ENCODE measurements at regions not wholly inside any gene's neighbourhood (a gene's known extent, or its start where the extent isn't known, plus 50 kb on each side); places are given as distances from the start of the nearest gene placed in this dataset.

DNA sequence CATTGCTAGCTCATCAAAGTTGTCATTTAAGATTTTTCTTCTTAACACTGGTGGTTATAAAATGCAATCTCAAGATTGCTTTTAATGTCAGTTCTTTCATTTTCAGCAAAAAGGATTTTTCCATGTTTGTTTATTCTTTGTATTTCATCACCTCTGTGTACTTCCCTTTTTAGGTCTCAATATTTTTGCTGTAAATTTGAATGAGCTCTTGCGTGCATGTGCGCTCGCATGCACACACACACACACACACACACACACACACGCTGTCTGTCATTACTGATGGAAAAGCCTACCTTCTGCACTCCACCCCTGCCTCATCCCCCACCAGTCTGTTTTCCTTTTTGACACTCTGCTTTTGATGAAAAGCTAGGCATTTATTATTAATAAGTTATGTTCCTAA is 85.3 kb upstream of the FYN start:
- DNase-seq (ENCODE audit: low spot score), result no peak

DNA sequence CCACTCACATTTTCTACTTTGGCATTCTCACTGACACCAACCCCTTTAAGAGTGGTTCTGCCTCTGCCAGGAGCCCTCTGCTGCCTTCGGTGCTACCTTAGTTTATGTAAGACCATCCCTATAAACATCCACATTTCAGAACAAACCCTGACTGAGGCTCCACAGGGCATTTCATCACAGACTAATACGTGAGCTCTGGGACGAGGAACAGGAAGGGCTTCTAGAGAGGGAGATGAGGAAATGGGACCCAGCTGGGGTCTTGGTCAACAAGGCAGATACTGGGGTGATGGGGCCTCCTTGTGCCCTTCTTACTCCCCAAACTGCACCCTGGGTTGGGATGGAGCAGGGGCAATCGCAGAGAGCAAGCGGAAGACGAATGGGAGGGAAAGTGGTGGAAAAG is 86.5 kb upstream of the FYN start:
- DNase-seq (ENCODE audit: low spot score), result no peak

DNA sequence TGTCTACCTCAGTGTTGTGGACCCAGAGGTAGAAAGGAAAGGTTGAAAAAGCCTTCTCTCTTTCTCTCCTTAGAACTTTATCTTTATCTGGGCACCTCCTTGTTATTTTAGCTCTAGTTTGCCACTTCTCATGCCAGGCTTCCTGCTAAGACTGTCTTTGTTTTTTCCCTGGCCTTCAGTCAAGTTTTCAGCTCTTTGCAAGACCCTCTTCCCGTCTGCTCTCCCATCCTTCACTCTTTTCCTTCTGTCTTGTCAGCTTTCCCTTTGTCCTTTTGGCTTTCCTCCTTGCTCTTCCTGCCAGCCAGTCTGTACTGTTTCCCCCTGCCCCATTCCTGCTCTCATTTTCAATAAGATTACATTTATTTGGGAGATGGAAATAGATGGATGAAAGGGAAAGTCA is 86.8 kb upstream of the CCN6 start:
- DNase-seq (ENCODE audit: low spot score), result no peak

DNA sequence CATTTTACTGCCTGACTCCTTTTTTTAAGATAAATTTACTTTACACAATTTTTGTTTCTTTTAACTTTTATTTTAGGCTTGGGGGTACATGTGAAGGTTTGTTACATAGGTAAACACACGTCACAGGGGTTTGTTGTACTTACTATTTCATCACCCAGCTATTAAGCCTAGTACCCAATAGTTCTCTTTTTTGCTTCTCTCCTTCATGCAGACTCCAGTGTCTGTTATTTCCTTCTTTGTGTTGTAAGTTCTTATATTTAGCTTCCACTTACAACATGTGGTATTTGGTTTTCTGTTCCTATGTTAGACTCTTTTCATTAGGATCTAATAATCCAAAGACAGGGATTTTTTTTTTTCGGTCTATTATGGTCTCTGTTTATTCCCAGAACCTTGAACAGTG is 83.5 kb upstream of the CCN6 start:
- peak; percentile 28 for DNase-seq (ENCODE audit: low spot score)

DNA sequence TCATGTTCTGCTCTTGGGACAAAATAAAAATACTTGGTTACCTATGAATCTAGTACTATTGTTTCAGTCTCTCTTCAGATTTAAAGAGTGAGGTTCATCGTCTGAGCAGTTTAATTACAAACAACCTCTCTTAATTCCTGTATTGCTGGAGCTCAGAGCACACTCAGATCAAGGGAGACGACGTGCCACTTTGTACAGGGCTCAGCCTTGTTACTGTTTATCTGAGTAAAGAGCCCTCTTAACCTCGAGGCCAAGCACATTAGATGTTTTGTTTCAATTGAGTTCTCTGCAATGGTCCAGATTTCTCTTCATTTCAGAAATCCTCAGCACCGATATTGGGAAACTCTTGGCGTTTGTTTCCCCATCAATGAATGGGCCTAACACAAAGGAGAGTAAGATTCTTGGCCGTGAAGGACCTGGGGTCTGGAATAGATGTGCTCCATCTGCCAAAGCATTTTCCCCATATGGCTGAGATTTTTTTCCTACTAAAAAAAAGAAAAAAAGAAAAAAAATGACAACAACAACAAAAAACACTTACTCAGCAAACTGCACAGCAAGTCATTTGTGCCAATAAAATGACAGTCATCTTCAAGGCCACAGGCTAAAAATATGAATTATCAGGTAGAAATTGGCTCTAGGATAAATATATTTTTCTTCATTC is 82.6 kb upstream of the CCN6 start:
- DNase-seq (ENCODE audit: low spot score), result no peak

DNA sequence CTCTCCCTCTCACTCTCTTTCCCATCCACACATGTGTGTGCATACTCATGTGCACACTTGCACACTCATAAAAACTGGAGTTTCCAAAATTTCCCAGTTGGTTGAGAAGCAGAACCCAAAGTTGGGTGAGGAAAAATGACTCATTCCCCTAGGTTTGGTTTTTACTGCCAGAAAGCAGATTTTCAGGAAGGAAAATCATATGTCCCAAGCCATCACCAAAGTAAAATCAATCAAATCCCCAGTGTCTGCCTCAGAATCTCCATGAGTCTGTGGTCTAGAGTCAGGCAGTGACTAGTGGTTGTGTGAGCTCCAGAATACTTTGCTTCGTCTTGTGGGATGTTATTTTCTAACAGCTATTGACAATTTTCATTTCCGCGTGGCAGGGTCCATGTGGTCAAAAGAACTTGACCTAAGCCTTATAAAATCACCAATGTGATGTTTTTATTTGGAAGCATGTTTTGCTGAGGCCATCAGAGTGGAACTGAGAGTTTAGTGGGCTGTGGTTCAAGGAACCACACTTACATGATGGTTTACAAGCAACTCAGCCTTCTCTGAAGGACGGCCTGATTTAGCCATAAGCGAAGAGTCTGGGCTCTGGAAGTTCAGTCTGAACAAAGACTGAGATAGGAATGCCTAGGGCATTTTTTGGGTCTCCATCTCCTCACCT is 81.9 kb upstream of the CCN6 start:
- DNase-seq (ENCODE audit: low spot score), result no peak

DNA sequence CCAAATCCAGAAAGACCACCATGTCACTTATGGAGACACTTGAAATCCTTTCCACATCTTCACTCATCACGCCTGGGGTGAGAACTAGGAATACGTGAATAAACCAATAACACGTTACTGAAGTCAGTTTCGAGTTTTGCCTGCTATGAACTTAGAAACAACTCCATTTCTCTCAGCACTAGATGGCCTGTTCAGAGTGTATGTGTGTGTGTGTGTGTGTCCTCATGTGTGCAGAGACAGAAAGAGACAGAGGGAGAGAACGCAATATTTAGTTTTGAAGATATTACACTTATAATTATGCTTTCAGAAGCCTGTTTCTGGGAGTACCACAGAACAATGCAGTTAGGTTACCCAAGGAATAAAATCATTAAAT is 81.2 kb upstream of the CCN6 start:
- DNase-seq (ENCODE audit: low spot score), result no peak

DNA sequence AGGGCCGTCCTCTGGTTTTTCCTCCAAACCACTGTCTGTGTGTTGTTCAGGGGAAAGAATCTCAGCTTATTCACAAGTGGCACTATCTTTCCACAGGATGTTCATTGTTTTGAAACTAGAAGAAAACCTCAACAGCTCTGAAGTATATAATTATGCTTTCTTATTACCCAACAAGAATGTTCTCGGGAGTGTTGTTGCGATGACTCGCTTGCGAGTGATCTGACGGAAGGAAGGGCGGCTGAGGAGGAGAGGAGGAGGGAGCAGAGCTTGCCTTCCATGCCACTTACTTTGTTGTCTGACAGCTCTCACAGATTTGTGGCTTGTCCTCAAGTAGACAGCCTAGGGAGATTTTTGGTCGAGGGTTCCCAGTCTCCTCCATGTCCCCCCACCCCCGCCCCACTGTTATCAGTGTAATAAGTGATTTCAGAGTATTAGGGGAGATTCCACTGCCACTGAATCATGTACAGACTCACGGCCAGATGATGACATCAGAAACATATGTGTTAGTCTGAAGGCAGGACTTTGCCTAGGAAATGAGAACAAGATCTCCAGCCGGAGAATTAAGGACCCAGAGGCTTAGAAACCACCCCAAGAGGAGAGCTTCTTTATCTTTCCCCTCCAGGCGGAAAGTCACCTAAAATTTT is 80.7 kb upstream of the CCN6 start:
- no peak for DNase-seq (ENCODE audit: low spot score)

DNA sequence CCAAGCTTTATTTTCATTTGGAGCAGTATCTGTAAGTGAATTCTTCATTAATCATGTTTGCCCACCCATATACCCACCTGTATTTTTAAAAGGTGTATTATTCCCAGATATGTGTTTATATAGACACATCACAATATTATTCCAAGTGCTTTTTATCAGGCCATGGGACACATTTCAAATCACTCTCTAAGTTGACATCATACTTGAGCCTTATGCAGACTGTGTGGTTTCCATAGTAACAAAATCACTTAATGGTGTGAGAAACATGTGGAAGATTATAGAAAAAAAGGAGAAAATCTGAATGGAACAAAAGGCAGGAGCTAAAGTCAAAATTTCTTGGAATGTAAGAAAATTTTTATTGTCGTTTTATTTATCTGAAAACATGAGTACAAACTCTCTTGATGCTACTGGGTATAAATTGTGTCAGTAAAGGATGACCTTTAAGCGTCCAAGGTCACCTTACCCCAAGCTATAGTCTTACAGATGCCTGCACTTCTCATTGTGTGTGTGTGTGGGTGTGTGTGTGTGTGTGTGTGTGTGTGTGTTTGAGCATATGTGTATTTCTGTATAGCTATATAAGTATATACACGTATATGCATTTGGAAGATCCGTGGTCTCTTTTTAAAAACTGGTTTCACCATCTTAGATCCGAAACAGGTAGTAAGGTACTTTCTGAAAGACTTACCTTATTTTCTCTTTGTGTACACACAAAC is 79.8 kb upstream of the CCN6 start:
- DNase-seq (ENCODE audit: low spot score), result no peak

DNA sequence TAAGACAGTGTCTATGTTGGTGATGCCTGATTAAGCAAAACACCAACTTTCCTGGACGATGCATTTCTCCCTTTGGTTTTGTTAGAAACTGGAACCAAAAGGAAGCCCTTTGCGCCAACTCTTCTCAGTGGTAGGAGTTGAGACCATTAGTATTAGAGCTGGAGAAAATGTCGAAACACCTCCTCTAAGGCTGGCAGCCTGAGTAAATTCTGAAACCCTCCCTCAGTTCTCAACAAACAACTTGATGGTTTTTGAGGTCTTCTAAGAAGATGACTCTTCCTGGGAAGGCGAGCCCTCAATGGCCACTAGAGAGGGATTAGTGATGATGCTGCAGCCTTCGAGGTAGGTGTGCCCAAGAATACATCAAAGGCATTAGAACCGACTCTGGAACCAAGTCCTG is 78.4 kb upstream of the CCN6 start:
- no peak for DNase-seq (ENCODE audit: low spot score)

DNA sequence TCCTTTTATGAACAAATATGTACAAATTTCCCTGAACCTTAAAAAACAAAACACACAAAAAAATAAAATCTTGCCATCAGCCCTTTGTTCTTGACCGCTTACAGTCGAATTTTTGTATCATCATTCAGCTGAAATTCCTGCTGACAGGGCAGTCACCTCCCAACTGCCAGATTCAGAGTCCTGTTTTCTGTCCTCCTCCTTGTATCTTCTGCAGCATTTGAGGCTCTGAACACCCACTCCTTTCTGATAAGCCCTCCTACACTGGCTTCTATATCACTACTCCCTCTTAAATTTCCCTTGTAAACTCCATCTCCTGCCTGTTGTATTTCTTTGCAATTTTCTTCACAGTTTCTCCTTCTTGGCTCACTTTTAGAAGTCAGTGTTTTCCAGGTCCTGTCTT is 77.8 kb upstream of the CCN6 start:
- no peak for DNase-seq (ENCODE audit: low spot score)

DNA sequence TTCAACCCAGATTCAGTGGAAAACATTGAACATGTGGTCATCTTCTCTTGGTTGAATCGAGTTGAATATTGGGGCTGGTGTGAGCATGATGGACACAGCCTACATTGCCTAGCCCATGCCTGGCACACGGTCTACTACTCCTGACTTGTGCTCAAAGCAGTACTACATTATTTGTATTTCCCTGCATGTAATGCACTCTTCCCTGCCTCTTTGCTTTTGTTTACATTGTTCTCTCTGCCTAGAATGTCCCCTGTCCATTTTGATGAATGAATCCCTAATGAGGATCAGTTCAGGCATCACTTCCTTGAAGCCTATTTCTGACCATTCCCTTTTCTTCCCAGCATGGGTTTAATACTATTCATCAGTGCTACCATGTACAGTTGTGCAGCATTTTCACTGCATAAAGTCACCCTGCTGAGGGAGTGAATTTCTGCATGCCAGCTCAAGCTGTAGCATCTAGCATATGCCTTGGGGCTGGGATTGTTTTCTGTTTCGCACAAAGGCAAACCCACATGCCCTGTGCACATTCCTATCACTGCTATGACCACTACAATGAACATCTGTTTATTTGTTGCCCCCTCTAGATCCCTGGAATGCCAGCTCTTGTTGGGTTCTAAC is 75.3 kb upstream of the CCN6 start:
- no peak for DNase-seq (ENCODE audit: low spot score)

DNA sequence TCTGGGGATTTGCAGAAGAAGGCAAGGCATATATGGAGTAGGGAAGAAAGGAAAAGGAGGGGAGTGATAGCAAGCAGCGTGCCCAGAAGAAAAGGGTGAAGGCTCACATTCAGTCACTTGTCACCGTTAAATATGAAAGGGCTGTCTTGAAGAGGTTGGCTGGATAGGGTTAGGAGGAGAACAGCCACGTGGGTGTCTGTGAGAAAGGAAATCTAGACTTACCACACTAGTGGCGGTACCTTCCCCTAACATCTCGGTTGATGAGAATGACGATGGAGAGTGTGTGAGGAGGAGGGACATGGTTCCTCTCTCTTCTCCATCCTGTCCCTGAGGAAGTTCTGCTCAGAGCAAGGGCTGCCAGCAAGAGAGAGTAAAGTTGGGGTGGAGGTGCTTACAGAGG is 74.3 kb upstream of the CCN6 start:
- DNase-seq (ENCODE audit: low spot score), result no peak

DNA sequence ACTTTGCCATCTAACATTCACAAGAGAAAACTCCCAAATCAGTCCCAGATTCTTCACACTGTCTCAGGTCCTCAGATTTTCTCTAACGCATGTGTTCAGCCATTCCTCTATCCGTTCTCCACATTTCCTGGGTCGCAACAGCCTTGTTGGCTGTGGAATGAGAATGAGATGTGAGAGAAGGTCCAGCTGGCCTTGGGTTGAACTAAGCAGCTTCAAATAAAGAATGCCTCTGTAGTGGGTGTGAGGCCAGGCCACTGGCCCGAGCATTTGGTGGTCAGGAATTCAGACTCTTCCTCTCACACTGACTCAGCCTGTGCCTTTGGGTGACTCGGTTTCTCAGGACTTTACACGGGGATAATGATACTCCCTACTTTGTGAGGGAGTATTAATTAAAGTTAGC is 73.8 kb upstream of the CCN6 start:
- DNase-seq (ENCODE audit: low spot score), result no peak

DNA sequence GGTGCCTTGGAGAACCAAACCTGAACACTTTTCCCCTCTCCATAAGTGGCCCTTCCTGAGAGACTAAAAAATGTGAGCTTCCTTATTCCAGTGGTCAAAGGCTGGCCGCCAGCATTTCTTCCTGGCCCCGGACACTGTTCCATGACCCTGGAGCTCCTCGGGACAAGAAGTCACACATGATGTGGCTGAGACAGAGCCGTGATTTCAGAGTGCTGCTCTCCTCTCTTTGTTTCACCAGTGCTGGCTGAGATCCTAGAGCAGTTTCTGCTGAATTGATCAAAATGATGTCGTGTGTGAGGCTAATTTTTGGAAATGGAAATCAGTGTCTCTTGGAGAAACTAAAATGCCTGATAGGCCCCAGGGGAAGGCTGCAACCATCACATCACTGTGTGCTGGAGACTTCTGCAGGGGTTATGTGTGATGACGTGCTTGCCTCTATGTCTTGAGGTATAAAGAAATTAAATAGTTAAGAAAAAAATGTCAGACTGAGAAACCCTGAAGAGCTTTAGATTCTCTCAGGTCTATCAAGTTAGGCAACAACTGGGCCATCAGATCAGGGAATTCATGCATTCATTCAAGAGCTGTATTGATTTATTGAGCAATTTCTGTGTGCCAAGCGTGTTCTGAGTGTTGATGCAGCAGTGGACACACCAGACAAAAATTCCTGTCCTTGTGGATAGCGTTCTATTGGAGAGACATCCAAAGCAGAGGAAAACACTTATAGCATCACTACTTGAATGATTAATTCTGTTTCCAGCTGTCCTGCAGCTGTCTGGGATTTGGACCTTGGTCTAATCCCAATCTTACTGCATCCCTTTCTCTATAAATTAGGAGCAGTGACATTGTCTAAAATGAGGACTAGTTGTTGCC is 72.7 kb upstream of the CCN6 start:
- no peak for DNase-seq (ENCODE audit: low spot score)

DNA sequence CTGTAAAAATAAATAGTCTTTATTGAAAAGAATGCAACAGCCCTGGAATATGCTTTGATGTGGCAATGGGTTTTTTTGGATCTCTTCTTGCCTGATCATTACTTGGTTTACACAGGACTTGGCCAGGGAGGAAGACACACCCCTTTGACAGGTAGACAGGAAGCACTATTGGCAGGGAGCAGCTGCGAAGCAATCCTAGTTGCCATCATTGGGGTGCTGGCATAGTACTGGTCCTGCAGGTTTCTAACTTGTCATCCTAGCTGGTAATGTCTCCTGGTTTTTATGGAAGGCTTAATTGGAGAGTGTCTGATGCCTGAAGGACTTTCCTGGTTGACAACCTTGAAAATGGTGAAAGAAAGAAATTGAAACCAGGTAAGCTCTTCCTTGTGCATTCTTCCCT is 71.2 kb upstream of the CCN6 start:
- no peak for DNase-seq (ENCODE audit: low spot score)

DNA sequence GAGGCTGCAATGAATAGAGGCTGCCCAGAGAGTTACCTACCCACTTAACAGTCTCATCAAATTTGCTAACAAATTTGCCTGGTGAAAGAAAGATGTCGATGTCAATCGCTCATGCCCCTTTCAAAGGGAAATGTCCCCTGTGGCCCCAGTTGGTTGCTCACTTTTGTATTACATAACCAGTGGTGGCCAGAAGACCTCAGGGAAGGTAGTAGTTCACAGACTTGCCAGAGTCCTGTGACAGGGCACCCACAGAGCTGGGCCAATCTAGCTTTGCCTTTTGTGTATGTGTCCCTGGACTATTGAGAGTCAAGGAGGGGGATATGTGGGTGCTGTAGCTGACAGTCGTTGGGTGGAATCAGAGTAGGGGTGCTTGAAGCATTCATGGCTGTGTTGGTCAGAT is 70.7 kb upstream of the CCN6 start:
- no peak for DNase-seq (ENCODE audit: low spot score)

DNA sequence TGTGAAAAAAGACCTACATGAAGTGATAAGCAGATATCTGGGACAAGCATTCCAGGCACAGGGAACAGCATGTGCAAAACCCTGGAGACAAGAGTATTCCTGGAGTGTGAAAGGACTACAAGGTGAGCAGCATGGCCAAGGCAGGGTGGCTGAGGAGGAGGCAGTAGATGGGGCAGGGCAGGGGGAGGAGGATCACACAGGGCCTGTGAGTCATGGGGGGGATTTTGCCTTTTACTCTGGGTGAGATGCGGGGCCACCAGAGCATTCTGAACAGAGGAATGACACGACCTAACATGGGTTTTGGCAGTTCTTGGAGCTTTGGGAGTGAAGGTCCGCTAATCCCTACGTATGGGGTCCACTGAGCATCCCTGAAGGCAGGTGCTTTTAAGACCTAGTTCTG is 69.8 kb upstream of the CCN6 start:
- no peak for DNase-seq (ENCODE audit: low spot score)

DNA sequence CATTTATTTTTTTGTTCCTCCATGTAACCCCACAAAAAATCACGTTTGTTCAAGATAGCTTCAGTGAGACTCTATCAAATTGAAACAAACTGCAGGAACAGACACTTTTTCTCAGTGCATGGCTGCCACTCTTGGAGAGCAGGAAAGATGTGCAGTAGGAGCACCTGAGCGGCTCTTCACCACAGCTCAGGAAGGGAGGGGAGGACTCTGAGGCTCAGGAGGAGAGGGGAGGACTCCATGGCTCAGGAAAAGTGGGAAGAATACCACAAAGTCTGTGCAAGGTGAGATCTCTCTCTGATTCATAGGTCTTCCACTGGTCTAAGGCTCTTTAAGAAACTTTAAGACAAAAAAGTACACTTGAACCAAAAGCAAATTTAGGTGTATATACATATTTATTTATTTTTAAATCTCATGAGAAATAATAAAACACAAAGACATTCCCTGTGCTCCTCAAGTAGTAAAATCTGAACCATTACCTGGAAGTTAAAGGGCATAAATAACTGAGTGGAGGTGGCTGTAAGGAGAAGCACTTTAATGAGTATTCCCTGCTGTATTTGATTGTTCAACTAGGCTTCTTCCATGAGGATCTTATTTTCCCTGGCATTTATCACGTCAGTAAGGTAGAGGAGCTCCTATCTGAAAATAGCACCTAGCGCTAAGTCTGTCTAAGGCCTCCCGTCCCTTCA is 69.2 kb upstream of the CCN6 start:
- no peak for DNase-seq (ENCODE audit: low spot score)

DNA sequence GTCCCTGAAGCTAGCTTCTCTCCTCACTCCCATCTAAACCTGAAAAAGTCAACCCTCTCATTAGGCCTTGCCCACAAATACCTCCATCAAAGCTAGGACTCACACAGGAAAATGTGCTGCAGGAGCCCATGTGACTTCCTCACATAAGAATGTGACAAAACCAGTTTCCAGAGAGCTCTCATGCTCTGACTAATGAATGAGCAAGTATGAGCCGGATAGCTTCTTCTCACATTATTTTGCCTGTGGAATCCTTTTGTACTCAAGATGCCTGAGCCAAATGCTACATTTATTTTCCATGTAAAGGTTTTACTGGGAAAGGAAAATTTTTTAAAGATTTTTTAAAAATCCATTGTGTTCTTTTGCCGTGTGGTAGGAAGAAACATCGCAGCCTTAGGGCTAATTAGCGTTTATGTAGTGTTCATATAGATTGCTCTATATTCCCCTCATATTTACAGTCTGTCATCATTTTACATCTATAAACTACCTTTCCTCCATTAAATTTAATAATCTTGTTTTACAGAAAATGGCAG is 68.6 kb upstream of the CCN6 start:
- DNase-seq (ENCODE audit: low spot score), result no peak

DNA sequence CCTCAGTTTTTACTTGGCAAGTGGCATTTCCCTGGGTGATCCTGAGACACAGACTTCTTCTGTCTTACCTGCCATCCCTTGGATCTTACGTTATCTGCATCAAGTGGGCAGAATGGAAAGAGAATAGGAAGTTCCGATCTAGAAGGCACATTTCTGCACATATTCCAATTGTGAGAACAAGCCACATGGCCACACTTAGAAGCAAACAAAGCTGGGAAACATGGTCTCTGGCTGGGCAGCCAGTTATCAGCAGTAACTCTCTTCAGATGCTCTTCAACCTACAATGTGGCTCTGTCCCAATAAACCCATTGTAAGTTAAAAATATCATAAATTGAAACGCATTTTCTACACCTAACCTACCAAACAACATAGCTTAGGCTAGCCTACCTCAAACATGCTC is 67.3 kb upstream of the CCN6 start:
- DNase-seq (ENCODE audit: low spot score), result no peak

Measured in pons (tissue), 1 donor.